ENCODE measurements at regions not wholly inside any gene's neighbourhood (a gene's known extent, or its start where the extent isn't known, plus 50 kb on each side); places are given as distances from the start of the nearest gene placed in this dataset.

- TF ChIP-seq CTCF (conservative IDR thresholded peaks at IDR 0.05; ENCODE audit: low read depth, low read length), result no peak
- no peak overlapping the region for H3K4me3 ChIP-seq (ENCODE audit: low read length)
- no peak for DNase-seq (ENCODE audit: low read depth)
These were observed 433.3 kb upstream of the SLITRK1 start for GRCh38 chr13:84315527-84315926.

- TF ChIP-seq CTCF (conservative IDR thresholded peaks at IDR 0.05; ENCODE audit: low read depth, low read length), result no peak
These were observed 420.8 kb upstream of the SLITRK1 start for GRCh38 chr13:84303035-84303434.

GRCh38 chr13:84297251-84297650 lies 415.0 kb upstream of the SLITRK1 start:
- no peak overlapping the region for H3K4me3 ChIP-seq (ENCODE audit: low read length)
- no peak for TF ChIP-seq CTCF (conservative IDR thresholded peaks at IDR 0.05; ENCODE audit: low read depth, low read length)
- no peak for DNase-seq (ENCODE audit: low read depth)

More at GRCh38 chr13:84303035-84303434, 420.8 kb upstream of the SLITRK1 start:
- no peak for DNase-seq (ENCODE audit: low read depth)
- no peak overlapping the region for H3K4me3 ChIP-seq (ENCODE audit: low read length)

- TF ChIP-seq CTCF (conservative IDR thresholded peaks at IDR 0.05; ENCODE audit: low read depth, low read length), result no peak
- DNase-seq (ENCODE audit: low read depth), result no peak
- H3K4me3 ChIP-seq (ENCODE audit: low read length), result no peak overlapping the region
These were observed 414.1 kb upstream of the SLITRK1 start for GRCh38 chr13:84296401-84296800.

- no peak overlapping the region for H3K4me3 ChIP-seq (ENCODE audit: low read length)
- no peak for TF ChIP-seq CTCF (conservative IDR thresholded peaks at IDR 0.05; ENCODE audit: low read depth, low read length)
- no peak for DNase-seq (ENCODE audit: low read depth)
These were observed 412.3 kb upstream of the SLITRK1 start for GRCh38 chr13:84294576-84294975.

- TF ChIP-seq CTCF (conservative IDR thresholded peaks at IDR 0.05; ENCODE audit: low read depth, low read length), result no peak
- H3K4me3 ChIP-seq (ENCODE audit: low read length), result no peak overlapping the region
- DNase-seq (ENCODE audit: low read depth), result no peak
These were observed 408.1 kb upstream of the SLITRK1 start for GRCh38 chr13:84290386-84290785.

- TF ChIP-seq CTCF (conservative IDR thresholded peaks at IDR 0.05; ENCODE audit: low read depth, low read length), result no peak
- no peak for DNase-seq (ENCODE audit: low read depth)
- no peak overlapping the region for H3K4me3 ChIP-seq (ENCODE audit: low read length)
These were observed 396.9 kb upstream of the SLITRK1 start for GRCh38 chr13:84279166-84279565.

Measured in retinal pigment epithelial cell (primary cell).